GM21526 (cell line): ENCODE measurements at regions not wholly inside any gene's neighbourhood (a gene's known extent, or its start where the extent isn't known, plus 50 kb on each side); places are given as distances from the start of the nearest gene placed in this dataset.

Experiments used
- ATAC-seq: cut with Tn5 transposase; IDR thresholded peaks from one replicate; pipeline ENCODE4 v1.9.1; 2021; ENCODE audit warnings: moderate library complexity; ENCODE audit not compliant: unreplicated experiment, low FRiP score

DNA sequence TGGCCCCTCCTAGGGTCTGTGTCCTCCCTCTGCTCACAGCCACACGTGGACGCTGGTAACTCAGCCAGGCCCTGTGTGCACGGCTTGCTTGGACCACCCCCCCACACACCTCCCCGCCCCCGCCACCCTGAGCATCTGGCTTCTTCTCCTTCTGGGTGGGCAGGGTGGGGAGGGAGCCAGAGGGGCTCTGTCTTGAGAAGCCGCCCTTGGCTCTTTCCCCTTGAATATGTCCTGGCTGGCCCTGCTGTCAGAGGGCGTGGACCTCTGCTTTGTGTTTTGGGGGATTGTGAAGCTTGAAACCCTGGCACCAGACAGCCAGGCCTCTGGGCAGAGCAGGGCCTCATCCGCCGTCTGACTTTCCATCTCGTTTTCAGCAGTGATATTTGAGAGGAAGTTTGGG is 72.1 kb downstream of the GLI2 start:
- no peak for ATAC-seq

DNA sequence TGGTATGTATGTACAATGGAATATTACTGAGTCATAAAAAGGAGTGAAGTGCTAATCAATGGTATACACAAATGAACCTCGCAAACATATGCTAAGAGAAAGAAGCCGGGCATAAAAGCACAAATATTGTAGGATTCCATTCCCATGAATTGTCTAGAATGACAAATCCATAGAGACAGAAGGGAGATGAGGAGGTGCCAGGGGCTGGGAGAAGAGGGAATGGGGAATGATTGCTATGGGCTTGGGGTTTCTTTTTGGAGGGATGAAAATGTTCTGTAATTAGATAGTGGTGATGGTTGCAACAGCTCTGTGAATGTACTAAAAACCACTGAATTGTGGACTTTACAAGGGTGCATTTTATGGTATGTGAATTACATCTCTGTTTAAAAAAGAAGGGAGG is 73.5 kb downstream of the GLI2 start:
- ATAC-seq: no peak

DNA sequence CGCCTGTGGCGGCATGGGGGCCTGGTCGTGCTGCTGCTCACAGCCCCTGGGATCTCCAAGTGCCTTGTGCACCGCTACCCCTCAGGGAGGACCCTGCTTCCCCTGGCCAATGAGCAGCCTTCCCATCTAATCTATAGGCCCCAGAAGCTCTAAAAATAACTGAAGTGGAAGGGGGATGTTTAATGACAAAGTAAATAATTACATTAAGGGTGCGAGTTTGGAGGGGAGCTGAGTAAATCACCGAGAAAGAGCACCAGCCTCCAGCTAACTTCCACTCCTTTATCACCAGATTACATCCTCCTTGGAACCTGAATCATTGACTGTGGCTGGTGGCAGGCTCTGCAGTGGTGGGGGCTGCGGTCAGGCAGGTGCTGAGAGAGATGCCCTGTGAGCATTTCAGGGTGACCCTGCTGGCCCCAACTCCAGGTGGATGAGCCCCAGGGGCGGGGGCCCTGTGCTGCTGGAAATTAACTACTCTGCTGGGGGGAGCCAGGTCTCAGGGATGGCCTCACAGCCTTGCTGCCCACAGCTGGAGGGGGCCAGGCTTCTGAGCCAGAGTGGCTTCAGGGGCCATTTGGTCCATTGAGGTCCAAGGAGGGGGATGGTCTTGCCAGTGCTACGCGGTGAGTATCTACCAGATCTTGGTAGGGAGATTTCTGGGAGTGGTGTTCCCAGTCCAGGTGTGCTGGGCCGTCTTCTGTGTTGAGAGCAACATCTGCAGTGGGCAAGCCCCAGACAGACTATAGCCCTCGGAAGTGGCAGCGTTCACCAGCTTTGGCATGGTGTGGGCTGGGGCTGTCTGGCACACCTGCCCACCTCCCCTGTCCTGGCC is 74.2 kb downstream of the GLI2 start:
- no peak for ATAC-seq

DNA sequence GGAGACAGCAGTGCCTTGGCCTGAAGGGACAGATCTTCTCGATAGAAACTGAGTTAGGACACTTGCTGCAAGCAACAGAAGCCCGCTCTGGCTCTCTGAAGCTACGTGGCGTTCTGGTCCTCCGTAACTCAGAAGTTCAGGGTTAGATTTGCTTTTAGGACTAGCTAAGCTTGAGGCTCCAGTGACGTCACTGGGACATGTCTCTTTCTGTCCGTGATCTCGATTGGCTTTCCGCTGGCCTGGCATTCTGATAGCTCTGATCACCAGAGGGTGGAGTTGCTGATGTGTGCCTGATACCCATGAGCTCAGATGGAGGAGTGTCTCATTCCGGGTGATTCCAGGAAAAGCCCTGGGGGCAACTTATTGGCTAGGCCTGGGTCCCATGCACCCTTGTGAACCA is 75.0 kb downstream of the GLI2 start:
- no peak for ATAC-seq

DNA sequence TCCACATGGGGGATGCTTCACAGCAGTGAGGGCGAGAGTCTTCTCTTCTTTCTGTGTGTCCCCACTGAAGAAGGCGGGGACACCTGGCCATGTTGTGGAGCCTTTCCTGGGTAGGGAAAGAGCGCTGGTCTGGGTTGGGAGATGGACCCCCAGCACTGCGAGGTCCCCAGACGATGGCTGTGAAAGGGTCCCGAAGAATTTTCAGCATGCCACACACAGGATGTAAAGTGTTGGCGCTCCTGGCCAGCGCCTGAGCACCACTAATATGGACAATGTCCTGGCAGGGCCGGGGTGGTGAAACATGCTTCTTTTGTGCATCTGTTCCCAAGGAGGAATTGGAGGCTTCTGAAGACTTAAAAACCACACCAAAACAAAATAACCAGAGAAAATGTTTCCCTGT is 77.2 kb downstream of the GLI2 start:
- ATAC-seq: no peak

GRCh38 chr2:120814352-120814751 is 78.7 kb downstream of the GLI2 start:
- ATAC-seq: no peak

DNA sequence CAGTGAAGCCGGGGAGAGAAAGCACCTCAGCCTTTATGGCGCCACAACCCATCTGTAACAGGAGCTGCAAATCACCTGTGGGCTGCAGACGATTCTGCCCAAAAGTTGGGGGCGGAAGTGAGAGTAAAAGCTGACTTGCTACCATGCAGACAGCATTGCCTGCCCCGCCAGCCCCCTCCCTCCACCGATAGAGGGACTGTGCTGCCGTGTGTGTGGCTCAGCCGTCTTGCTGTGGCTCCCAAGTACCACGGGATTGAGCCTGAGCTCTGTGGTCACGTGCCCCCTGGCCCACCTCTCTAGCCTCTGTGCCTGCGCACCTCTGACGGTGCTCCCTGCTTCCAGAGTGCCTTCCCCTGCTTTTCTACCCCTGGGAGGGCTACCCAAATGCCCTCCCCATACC is 79.6 kb downstream of the GLI2 start:
- no peak for ATAC-seq

GRCh38 chr2:120817136-120817955 is 81.7 kb downstream of the GLI2 start:
- ATAC-seq: no peak

DNA sequence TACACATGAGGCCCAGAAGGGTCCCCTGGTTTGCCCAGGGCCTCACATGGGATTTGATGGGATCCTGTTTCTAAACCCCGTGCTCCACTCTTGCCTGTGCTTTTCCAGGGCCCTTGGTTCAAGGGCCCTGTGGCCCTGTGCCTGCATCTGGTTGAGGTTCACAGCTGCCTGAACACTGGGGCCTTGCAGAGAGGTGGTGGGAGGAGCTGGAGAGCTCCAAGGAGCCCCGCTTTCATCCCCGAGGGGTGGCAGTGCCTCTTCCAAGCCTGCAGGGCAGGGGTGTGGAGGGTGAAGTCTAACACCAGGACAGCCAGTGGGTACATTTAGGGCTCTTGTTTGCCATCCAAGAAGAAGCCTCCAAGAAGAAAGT is 82.3 kb downstream of the GLI2 start:
- no peak for ATAC-seq

DNA sequence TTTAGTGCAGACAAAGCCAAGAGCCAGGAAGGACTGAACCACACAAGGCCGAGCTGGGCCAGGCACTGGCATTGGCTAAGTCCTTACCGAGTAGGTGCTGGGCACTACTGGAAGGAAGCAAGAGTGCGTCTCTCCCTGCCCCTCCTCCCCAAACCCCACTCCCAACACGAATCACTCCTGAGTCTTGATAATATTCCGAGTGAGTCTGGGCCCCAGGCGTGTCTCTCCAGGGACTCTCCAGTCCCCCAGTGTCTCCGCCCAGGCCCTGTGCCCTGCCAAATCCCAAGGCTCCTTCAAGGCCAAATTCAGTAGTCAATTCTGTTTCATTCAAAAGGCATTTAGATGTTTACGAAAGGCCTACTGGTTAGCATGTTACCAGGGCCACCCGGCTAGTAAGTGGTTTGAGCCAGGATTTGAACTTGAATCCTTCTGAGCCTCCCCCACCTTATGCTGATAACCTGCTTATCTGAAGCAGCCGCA is 82.8 kb downstream of the GLI2 start:
- ATAC-seq: no peak

- ATAC-seq: no peak
Observed at GRCh38 chr2:120819720-120820210, 84.1 kb downstream of the GLI2 start.

DNA sequence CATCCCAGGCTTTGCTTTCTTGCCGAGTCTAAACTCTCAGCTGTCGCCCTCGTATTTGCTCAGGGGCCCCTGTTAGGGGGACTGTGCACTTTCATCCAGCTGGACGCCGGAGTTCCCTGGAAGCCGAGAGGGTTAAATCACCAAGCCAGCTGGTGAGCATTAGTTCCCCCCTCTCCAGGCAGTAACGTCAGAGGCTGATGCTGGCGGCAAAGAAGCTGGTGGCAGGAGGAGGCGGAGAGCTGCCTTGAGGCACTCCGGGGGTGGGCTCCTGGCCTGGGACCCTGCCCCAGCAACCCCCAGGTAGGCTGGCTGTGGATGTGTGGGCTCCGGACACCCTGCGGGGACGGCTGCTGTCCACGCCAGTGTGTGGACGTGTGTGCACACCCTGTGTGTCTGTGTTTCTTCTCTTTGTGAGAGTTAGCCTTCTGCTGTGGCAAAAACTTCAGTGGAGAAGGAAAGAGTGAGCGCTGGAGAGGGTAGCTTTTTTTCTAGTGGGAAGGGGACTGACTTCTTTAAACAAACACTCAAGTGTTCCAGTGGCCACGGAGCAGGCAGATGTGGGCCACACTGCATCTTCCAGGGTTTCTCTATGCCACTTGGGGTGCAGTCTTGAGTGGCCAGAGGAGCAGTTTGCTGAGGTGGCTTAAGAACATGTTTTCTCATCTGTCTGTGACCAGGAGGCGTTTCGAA is 84.7 kb downstream of the GLI2 start:
- no peak for ATAC-seq

DNA sequence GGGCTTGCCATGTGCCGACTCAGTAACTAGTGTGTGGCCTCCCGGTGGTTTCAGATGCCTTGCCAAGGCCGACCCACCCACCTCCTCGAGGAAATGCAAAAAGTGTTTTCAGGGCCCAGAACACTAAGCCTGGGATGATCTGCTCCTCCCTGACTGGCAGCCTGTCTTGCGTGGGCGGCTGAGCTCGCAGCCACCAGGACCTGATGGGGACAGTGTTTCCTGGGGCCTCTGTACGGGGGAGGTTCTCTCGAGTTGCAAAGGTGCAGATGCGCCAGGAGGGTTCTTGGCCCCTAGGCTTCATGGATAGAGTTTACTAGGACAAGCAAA is 85.2 kb downstream of the GLI2 start:
- ATAC-seq: no peak

- ATAC-seq: no peak
Observed at GRCh38 chr2:120821446-120822160, 85.9 kb downstream of the GLI2 start.

DNA sequence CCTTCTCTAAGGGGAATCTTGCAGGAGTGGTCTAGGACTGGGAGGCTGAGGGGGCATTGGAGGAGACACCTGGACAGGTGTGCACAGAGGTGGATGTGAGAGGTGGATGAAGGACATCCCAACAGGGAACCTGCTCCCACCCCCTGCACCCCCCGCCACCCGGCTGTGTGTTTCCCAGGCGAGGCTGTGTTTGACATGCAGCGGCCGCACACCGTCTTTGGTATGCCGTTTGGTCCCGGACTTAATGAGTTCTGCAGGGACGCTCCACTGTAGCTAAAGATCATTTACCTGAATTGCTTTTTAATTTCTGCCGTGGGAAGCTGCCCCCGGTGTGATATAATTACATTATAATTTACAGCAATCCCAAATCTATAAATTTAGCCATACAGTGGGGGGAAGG is 87.3 kb downstream of the GLI2 start:
- ATAC-seq: no peak

- ATAC-seq: no peak
Observed at GRCh38 chr2:120823551-120823950, 87.9 kb downstream of the GLI2 start.

- ATAC-seq: no peak
Observed at GRCh38 chr2:120824246-120824645, 88.6 kb downstream of the GLI2 start.

GRCh38 chr2:120825370-120826259 is 89.9 kb downstream of the GLI2 start:
- no peak for ATAC-seq

- no peak for ATAC-seq
Observed at GRCh38 chr2:120826260-120826648, 90.6 kb downstream of the GLI2 start.
